NCI-H2107 treated with DMSO at 0.1 percent for 48 hours (cell line): ENCODE measurements at regions not wholly inside any gene's neighbourhood (a gene's known extent, or its start where the extent isn't known, plus 50 kb on each side); places are given as distances from the start of the nearest gene placed in this dataset.

Experiments
- DNase-seq: peaks from one replicate; lab custom pipeline; 2025; ENCODE audit not compliant: unreplicated experiment; lab: John Stamatoyannopoulos, UW

DNA sequence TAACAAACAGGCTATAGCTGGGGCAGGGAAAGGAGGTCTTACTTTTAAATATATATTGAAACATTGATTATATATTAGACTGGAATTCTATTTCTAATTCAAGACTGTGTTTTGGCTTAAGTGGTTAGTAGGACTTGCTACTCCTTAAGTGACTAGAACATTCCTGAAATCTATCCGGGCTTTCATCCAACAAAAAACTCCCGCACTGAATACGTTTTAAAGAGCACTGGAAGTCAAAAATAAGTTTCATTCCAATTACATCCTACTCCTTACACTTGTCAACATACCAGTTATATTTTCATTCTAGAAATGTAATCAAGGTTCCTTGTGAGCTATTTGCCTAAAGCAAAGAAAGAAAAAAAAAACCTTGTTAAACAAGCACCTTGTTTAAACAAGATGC is 204.6 kb downstream of the SP3 start:
- no peak for DNase-seq

GRCh38 chr2:173761603-173762119 is 203.5 kb downstream of the SP3 start:
- DNase-seq = no peak

DNA sequence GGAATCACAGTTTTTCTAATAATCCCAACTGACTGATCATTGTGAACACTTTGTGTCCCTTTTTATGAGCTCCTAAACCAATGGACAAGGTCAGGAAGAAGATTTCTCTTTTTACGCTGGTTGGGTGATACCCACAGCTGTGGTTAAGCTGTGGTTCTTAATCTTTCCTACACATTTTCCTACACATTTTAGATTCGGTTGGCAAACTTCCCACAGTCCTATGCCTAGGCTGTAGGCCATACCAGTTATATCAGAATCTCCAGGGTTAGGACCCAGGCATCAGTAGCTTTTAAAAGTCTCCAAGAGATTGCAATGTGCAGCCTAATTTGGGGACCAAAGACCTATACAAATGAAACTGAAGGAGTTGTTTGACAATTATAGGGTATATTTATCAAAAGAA is 203.0 kb downstream of the SP3 start:
- no peak for DNase-seq

DNA sequence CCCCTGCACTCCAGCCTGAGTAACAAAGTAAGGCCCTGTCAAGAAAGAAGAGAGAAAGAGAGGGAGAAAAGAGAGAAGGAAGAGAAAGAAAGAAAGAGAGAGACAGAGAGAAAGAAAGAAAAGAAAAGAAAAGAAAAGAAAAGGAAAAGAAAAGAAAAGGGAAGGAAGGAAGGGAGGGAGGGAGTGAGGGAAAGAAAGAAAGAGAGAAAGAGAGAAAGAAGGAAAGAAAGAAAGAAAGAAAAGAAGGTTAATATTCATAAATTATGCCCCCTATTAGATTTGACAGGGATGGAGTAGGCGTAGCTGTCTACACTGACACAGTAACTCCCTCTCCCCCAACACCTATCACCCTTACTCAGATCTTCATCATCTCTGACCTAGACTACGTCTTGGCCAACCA is 202.3 kb downstream of the SP3 start:
- DNase-seq = no peak

DNA sequence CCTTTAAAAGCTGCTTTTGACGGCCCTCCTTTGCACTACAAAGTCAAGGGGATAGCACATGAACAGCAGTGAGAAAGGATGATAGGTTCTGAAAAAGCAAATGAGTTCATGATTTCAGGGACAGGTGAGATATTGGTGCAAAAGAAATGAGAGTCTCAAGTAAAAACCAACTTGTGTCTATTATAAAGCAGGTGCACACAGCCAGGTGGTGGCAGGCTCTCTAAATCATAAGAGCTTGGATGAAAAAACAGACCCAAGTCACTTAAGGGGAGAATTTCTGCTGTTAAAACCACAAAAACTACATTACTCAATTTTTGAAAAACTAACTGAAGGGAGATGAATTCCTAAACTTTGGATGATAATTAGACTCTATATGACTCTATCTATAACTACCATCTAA is 201.5 kb downstream of the SP3 start:
- peak; percentile 5 for DNase-seq

GRCh38 chr2:173764094-173764493 is 201.1 kb downstream of the SP3 start:
- DNase-seq = no peak

- no peak for DNase-seq
These were observed 198.5 kb downstream of the SP3 start for GRCh38 chr2:173766537-173767289.

- DNase-seq = no peak
These were observed 194.1 kb downstream of the SP3 start for GRCh38 chr2:173770947-173771678.

- DNase-seq = no peak
These were observed 193.0 kb downstream of the SP3 start for GRCh38 chr2:173772205-173772604.

DNA sequence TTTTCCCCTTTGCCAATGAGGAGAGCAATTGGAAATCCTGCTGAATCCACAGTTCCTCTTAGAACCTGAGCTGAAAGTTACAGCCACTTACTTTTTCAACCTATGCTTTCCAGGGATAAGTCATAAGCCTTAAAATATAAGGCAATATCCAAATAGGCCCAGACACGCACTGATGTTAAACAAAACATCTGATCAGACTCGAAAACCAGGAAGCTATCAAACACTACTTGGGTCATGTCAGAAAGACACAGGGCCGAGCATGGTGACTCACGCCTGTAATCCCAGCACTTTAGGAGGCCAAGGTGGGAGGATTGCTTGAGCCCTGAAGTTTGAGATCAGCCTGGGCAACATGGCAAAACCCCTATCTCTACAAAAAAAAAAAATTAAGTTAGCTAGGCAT is 192.1 kb downstream of the SP3 start:
- no peak for DNase-seq

DNA sequence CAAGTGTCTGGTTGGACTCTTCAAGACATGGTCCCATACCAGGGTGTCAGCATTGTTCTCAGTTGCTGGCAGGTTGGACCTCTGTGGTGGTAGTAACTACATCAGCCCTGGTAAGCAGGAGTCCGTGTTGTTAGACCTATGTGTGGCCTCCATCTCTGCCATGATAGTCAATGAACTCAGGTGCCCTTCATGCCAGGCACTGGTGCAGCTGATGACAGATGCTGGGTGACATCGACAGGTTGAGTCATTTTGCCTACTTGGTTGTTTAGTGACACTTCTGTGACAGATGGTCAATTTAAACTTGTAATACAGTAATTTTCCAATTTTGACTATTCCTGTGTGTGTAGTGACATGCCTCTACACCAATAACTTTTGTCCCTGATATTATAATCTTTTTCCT is 189.7 kb downstream of the SP3 start:
- no peak for DNase-seq

DNA sequence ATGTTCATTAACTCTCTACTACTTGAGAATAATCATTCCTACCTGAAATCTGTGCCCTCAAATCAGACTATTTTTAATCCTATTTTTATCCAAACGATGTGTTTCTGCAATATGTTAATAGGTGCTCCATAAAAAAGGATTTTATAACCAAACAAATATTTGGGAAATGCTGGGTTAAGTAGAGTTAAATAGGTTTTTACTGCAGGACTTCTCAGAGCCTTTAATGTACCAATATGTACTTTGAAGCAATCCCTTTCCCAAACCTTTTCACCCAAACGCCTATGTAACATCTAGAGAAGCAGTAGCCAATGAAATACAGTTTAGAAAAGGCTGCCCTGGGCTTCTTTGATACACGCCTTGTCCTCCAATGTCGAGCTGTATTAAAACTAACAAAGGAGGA is 182.5 kb downstream of the SP3 start:
- no peak for DNase-seq

- DNase-seq = no peak
These were observed 181.8 kb downstream of the SP3 start for GRCh38 chr2:173783382-173783781.

DNA sequence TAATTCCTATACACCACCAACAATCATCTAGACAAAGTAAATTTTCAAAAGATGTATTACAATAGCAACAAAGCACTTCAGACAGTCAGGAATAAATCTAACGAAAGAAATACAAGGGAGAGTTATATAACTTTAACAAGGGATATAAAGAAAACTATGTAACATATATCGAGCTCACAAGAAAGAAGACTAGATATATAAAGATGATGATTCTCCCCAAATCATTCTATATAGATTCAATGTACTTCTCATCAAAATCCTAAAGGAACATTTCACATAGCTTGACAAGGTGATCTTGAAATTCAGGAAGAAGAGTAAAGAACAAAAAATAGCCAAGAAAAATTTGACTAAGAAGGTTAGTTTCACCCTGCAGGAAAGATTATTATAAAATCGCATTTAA is 179.4 kb downstream of the SP3 start:
- no peak for DNase-seq

DNA sequence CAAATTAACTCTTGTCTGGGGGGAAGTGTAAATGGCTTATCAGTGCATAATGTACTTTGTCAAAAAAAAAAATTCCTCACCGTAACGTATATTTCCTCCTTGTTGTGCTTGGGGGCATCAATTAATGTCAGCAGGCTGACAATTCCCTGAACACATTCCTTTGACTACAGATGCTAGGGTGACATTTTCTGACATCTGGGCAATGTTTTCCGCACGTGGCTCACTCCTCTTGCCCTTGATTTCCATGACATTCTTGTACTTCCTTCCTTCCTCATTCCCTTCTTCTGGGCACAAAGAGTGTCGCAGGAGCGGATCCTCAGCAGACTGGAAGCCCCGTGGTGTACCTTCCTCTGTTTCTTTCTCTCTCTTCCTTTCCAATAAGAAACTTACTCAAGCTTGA is 173.7 kb downstream of the SP3 start:
- DNase-seq = no peak

DNA sequence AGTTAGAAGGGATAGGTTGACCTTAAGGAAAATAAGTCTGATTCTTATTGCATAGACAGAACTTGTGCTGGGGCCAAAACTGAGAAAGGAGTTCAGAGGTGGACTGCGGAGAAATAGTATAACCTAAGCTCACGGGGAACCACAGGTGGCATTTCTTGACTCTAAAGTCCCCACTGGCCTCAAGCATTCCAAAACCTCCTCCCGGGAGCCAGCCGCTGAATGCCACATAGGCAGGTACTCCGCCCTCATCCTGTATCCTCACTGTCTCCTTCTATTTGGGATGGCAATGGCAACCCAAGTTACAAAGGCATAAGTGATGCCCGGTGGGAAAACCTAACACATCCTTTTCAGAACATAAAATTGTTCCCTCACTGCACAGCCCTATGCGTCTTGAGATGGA is 173.0 kb downstream of the SP3 start:
- no peak for DNase-seq

DNA sequence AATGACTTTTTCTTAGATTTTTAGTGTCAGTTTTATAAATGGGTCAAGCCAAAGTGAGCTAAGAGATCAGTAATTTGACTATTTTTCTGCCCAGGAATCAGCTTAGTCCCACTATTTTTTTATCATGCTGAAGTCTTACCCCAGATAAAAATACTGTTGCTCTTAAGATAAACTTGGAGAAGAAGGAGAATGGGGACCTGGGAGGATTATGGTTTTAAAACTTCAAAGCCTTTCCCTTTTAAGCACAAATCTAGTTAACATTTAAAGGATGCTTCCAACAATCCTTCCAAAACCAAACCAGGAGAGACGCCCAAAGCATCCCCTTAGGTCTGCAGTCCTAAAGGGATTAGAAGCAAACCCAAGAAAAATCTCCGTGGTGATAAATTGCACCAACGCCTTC is 172.4 kb downstream of the SP3 start:
- DNase-seq = no peak

GRCh38 chr2:173793709-173794565 is 171.2 kb downstream of the SP3 start:
- no peak for DNase-seq

- no peak for DNase-seq
These were observed 167.4 kb downstream of the SP3 start for GRCh38 chr2:173797586-173798263.

DNA sequence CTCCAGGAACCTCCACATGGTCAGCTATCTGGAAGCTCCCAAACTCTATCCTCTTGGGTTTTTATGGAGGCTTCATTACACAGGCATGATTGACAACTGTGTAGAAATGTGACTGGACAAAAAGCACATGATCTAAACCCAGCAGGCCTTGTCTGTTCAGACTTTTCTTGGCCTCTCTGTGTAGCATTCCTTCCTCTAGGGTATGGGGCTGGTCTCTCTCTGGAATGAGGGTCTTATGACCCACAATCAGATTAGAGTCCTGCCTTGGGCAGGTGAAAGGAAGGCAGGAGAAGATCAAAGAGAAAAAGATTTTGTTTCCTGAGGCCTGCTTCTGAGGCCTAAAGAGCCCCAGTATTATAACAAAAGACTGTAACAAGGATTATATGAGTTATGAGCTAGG is 162.7 kb downstream of the SP3 start:
- no peak for DNase-seq

DNA sequence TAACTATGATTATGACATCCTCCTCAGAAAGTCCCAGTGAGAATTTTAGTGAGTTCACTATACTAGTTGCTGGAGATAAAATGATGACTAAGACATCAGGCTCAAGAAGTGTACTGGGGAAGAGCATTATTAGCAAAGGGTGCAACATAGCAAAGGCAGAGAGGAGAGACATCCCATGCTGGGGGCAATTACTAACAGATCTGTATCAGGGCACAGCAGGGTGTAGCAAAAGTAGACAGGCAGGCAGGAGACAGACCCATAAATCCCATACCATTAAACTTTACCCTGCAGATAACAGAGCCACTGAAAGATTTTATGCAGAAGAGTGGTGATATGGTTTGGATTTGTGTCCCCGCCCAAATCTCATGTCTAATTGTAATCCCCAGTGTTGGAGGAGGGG is 161.7 kb downstream of the SP3 start:
- DNase-seq = no peak
